Stimulated activated CD4-positive, alpha-beta T cell treated with anti-CD3 and anti-CD28 coated beads, Interleukin-2, amount 100 ng/mL, for 24 hours (primary cell): ENCODE measurements at regions not wholly inside any gene's neighbourhood (a gene's known extent, or its start where the extent isn't known, plus 50 kb on each side); places are given as distances from the start of the nearest gene placed in this dataset.
"Not testable (repeated sequence)": the region's sequence is repeated elsewhere in the genome, so short reads cannot be mapped to it uniquely, and the experiment has no call there.

ENCODE experiments used
- DNase-seq, 2 donors: peaks; one replicate each; pipeline ENCODE4 v3.0.0-alpha.2; 2020

DNA sequence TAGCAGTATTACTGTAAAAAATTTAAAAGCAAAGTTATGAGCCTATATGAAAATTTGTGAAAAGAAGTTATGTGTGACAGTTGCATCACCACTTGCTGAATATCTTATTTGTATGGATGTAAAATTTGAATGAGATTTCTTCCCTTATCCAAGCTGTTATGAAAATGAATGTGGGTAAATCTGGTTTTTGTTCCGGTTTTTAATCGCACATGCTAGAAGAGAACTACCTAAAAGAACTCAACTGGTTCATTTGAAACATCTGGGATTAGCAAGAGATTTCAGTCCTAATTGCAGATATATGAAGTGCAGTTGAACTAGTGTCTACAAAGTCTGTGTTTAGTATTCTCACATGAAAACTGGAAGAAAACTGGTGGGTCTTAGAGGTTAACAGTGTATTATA is 467.1 kb upstream of the SPHKAP start:
- no peak for DNase-seq

DNA sequence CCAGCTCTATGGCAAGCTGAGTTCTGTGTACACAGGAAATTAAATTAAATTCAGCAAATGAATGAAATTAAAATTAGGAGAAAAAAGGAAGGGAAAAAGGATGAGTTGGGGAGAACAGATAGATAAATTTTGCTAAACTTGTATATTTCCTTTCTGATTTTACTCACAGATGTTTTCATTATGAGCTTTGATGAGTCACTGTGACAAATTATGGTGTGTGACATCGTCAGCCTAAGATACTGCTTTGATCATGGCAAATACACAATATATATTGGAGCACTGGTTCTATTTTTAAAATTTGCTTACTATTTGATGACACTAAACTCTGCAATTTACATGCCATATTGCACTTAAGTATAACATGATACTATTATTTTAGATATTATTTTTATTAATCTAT is 464.6 kb upstream of the SPHKAP start:
- DNase-seq = no peak

DNA sequence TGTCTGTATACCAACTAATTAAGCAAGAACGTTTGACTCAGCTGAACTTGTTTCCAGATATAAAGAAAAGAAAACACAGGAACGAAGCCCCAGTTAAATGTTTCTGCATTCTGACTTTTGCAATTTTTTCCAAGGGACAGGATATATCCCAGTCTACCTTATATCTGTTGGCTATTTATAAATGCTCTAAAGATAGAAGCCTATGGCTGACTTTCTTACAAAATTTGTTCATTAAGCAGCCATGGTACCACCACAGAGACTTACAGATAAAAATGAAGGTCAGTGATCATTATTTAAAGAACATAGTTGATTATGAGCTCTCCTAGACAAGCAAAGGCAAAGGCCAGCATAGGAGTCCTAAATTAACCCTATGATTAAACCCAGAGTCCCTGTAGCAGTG is 462.7 kb upstream of the SPHKAP start:
- no peak for DNase-seq

DNA sequence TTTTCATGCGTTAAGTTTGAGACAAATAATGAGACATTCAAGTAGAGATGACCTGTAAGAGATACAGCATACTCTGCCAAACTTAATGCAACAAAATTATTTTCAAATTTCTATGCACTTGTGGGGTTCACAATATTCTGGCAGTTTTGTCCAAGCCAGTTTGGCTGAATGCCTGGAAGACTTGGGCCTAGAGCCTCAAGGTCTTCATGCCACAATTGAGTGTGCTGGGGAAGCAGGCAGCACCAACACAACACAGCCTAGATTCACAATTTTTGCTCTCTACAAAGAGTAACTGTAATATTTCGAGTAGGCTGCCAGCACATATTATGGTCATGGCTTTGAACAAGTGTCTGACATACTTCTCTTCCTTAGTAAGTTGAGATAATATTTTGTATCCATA is 461.4 kb upstream of the SPHKAP start:
- DNase-seq = no peak

DNA sequence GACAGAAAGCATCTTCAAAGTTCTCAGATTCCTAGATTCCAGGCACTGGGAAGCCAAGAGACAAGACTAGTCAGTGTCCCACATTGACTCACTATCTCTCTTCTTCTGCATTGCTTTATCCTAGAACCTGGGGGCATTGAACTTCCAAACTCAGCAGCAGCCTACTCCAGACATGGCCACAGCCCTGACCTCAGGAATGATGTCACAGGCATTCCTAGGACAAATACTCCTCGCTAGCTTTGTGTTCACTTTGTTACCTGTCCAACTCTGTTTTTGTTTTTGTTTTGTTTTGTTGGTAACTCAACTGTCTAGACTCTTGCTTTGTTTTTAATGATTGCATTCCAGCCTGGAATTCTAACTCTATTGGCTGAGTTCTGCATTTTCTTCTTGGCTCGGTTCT is 449.3 kb upstream of the SPHKAP start:
- no peak for DNase-seq

DNA sequence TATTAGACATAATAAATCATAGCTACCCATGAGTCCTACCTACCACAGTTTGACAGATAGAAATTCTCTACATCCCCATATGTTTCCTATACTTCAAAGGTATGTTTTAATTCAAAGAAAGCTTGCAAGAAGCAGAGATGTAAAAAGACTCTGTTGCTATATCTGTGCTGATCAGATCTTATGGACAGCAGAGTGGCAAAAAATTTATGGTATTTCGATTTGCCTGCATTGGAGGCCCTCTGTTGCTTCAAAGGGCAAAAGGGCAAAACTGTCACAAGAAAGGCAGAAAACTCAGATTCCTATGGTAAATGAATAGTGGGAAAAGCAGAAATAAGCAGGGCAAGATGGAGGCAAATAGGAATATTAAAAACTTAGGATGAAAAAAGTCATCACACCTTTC is 447.8 kb upstream of the SPHKAP start:
- DNase-seq = no peak

DNA sequence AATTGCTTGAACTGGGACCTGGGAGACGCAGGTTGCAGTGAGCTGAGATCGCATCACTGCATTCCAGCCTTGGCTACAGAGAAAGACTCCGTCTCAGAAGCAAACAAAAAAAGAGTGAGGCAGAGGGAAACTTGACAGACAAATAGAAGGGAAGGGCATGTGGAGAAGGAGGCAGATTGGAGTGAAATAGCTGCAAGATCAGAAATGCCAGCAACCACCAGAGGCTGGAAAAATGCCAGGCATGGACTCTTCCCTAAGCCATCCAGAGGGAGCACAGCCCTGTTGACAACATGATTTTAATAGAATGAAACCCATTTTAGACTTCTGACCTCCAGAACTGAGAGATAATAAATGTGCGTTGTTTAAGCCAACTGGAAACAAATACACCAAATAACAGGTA is 447.2 kb upstream of the SPHKAP start:
- no peak for DNase-seq

DNA sequence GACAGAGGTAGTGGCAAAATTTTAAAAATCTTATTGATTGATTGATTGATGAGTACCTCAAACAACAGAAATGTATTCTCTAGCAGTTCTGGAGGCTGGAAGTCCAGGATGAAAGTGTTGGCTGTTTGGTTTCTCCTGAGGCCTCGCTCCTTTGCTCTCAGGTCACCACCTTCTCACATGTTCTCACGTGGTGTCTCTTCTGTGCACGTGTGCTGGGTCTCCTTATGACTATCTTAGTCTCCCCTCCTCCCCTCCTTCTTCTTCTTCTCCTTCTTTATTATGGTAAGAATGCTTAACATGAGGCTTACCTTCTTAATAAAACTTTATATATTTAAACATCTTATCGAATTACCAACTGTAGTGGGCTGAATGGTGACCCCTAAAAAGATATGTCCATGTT is 446.0 kb upstream of the SPHKAP start:
- no peak for DNase-seq

DNA sequence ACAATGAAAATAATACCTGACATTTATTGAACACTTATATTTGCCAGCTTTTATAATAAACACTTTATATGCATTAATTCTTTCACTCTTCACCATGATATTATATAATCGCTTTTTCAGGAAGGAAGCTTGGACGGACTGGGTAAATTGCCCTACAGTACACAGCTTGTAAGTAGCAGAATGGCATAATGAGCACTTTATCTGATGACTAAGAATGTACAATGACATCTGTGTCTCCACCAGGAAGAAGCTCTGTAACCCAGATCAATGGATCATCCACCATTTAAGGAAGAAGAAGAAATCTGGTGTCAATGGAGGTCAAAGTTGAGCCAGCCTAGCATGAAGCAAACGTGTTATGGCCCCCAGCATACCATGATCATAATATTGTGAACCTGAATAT is 444.0 kb upstream of the SPHKAP start:
- no peak for DNase-seq

DNA sequence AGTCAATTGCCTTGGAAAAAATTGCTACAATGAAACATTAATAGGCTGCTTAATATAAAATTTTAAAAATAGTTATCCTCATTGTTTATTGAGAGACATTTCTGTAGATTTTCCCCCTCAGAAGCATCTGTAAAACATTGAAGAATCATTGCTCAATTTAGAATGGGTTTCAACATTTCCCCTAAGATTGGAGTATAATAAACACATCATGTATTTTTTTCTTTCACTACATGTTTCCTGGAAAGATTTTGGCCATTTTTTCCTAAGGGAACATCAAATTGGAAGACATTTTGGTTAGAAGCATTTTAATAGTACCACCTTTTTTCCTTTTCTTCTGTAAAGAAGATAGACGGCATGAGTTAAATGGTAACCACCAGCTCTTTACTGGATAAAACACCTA is 443.2 kb upstream of the SPHKAP start:
- no peak for DNase-seq

DNA sequence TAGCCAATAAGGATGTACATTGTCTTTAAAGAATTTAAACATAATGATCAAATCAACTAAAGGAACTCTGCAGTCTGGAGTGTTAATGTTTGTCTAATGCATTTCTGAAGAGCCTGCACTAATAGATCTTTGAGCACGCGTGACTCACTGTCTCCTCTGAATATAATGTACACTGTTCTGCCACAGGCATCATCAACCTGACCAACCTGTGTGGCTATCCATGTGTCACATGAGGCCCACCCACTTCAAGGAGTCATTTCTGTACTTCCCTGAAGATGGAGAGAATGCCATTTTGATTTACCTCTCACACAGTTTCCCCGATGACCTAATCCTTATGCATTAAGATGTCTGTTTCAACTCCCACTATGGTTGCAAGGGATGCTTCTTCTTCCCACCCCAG is 434.0 kb upstream of the SPHKAP start:
- no peak for DNase-seq

DNA sequence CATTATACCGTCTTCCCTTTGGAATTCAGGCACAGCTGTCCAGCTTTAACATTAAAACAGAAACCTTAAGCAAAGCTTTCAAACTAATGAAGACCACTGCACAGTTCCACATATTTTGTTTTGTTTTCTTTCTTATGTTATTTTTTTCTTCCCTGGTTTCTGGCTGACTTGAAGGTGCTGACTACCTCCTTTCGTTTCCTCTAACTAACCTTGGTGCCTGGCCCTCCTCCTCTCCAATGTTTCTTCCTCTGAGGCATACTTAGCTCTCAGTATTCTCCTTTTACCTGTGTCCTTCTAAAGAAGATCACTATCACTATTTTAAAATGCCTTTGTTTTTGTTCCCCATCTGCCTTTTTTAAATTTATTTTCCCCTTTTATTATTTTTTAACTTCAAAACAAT is 433.3 kb upstream of the SPHKAP start:
- DNase-seq = no peak

DNA sequence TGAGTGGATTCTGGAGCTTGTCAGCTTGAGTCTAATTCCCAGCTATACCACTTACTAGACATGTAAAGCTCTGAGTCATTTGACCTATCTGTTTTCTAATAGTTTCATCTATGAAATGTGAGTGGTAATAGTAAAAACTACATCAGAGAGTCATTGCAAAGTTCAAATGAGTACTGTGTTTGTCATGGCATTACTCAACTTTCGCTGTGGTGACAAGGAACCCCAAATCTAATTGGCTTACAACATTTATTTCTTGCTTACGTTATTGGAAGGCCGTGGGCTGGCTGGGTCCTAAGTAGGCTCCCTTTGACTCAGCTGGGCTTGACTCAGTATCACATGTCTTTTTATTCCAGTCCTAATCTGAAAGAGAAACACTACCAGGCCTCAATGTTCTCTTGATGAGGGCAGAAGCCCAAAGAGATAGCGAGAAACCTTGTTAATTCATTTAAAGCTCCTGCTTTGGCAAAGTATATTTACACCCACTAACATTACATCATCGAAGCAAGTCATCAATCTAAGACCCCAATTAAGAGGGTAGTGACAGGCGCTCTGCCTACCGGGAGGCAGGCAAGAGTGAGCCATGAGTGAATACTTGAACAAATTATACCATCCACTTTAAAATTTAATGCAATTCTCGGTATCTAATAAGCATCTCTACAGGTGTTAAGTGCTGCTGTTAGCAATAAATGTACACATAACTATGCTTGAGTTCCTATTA is 431.8 kb upstream of the SPHKAP start:
- DNase-seq = no peak

DNA sequence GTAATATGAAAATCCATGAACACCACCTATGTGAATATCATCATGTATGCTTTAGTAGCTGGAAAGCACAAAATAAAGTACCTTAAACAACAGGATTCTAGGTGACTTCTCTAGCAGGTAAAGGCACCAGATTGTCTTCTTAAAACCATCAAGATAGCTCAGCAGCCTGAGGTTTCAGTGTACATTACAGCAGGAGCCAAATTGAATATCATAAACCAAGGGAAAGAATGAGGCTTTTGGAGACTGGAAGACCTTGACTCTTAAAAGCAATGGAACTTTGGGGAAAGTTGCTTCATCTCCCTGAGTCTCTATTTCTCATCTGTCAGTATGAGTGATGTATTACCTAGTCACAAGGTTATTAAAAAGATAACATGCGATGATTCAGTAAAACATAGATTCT is 429.7 kb upstream of the SPHKAP start:
- DNase-seq = no peak

DNA sequence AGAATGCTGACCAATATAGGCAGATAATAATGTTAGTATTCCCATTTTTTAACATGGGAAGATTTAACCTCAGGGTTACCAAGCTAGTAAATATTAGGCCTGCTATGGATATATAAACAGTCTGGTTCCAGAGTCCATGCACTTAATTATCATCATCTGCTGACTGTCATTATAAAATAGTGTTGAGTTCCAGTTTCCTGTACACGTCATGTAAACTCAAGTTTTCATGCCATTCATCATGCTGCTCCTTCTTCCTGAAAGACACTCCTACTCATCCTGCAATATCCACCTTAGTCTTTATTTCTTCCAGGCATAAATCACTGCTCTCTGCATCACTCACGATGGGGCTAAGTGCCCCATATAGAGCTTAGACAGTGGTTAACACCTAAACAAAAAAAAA is 420.8 kb upstream of the SPHKAP start:
- no peak for DNase-seq

DNA sequence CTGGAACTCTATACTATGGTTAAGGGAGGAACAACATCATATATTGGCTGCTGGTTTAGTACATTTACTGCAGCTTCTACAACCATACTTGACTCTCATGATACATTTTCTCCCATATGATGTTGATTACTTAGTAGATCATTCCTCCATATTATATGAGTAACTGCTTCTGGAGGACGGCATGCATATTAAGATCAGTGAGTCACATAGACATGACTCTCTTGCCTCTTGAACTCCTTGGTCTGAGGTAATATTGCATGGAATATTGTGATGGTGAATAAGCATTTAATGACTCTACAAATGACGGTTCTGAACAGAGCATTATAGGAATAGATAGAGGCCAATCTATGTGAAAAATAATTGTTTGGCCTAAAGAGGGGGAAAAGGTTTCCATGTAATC is 418.8 kb upstream of the SPHKAP start:
- DNase-seq = no peak

DNA sequence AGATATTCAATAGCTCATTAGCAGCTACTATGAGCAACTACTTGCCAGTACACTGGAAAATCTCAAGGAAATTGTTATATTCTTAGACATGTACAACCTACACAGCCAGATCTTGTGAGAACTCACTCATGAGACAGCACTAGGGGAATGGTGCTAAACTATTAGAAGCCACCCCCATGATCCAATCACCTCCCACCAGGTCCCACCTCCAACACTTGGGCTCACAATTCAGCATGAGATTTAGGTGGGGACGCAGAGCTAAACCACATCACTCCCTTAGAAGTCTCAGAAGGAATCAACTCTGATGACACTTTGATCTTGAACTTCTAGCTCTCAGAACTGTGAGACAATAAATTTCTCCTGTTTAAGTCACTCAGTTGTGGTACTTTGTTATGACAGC is 418.3 kb upstream of the SPHKAP start:
- no peak for DNase-seq

DNA sequence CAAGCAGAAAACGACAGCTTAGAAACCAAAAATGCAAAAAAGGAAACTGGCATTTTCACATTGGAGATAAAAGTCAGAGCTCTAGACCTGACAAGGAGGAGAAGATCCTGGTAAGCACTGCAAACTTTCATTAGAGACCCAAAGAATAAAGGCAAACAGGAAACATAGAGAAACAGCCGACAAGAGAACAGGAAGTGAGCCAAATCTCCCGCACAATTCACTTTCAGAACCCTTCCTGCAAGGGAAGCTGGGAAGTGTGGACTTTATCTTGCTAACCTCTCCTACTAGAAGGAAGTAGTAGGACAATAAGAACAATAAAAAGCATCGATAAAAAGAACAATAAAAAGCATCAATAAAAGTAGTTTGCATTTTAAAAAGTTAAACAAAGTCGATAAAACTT is 417.8 kb upstream of the SPHKAP start:
- no peak for DNase-seq

DNA sequence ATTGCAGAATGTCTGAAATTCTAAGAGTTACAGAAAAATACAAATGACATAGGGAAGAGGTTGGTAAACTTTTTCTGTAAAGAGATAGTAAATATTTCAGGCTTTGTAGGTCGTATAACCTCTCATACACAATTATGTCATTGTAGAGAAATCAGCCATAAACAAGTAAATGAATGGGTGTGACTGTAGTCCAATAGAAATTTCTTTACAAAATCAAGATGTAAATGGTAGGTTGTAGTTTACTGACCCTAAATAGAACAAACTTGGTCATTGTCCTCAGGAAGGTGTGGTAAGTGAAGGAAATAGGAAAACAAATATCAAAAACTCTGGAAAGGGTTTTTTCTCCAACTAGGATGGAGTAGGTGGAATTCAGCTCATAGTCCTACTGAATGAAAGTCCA is 415.5 kb upstream of the SPHKAP start:
- no peak for DNase-seq

DNA sequence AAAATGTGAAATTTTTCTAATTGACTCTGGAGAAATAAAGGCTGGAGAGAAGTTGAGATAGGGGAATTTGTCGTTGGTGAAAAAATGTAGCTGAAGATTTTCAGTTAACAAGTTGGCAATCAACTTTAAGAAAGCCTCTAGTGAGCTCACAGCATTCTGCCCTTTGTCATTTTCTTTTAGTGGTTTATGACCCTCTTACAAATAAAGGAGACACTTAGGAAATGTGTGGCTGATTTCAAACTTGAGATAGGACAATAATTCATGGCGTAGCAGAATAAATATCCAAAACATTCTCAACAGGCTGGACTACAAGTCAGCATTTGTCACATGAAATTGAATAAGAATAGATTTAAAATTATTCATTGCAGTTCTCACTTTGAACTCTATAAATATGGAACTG is 412.5 kb upstream of the SPHKAP start:
- no peak for DNase-seq

DNA sequence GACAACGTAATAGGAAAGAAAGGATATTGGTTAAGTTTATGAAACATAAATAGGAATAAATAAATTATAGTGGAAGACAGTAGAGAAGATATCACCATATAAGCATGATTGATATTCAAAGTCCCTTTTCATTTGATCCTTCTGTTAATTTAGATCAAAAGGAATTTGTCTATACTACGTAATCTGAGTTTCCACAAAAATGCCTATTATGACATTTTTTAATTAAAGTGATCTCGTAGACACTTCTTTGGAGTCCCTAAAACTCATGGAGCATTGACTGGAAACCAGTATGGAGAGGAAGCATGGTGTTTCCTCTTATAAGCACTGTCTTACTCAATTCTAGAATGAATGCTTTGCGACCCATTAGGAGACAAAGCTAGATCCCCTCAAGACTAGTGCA is 411.4 kb upstream of the SPHKAP start:
- DNase-seq = no peak

DNA sequence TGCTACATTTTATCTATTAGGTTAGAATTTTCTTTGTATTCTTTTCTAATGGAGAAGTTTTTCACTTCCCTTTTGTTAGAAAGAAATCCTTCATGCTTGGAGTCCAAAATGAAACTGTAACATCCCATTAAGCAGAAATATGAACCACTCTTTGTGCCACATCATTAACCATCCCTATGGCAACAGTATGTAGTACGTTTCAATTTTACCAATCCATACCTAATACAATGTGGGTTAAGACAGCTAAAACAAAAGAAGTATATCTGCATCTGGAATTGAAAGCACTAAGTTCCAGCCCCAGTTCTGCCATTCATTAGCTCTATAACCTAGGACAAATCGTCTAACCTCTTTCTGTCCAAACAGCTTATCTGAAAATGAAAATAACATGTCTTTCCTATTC is 409.2 kb upstream of the SPHKAP start:
- DNase-seq = no peak

DNA sequence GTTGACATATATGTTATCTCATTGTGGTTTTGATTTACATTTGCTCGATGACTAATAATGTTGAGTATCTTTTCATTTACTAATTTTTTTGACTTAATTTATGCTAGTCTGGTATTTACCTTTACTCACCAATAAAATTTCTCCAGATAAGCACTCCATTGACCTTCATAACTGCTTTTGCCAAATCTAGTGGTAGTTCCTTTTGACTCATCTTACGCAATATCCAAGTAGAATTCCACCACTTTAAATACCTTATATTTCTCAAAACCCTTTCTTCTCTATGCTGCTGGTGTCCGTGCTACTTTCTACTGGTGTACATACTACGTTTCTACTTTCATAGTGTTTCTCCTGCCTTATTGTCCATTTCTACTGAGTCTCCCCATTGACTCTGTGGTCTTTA is 407.6 kb upstream of the SPHKAP start:
- no peak for DNase-seq

DNA sequence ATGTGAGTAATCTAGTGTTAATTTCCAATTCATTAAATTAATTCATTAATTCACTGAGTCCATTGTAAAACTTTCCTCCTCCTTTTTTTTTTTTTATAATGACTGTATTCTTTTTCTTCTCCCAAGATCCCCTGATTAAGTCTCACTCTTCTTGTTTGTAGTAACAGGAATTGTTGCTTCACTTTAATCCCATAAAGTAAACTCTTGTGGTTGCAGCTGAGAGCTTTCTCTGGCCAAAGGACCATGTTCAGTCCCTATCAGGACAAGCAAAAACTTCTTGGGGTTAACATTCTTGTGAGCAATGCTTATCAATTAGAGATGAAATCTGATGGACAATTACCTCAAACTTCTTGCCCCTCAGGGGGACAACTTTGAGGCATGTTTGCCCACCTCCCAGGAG is 400.2 kb upstream of the SPHKAP start:
- no peak for DNase-seq

DNA sequence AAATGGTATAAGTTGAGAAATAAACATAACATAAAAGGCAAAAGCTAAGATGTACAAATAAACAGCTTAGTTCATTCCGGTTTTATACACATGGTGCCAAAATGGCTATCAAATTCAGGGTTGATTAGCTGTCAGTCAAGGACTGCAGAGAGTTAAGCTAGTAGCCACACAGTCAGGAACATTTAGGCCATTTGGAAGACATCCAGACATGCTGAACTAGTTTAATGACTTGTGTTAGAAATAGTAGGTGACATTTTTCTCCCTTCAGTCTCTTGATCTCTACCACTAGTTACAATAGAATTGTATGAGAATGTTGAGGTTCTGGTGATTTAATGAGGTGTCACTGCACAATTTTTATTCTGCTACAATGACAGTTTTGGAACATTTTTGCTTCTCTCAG is 394.4 kb upstream of the SPHKAP start:
- no peak for DNase-seq

DNA sequence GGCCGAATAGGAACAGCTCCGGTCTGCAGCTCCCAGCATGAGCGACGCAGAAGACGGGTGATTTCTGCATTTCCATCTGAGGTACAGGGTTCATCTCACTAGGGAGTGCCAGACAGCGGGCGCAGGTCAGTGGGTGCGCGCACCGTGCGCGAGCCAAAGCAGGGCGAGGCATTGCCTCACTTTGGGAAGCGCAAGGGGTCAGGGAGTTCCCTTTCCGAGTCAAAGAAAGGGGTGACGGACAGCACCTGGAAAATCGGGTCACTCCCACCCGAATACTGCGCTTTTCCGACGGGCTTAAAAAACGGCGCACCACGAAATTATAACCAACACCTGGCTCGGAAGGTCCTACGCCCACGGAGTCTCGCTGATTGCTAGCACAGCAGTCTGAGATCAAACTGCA is 386.8 kb upstream of the SPHKAP start:
- not testable (repeated sequence) for DNase-seq
